ENCODE measurements at regions not wholly inside any gene's neighbourhood (a gene's known extent, or its start where the extent isn't known, plus 50 kb on each side); places are given as distances from the start of the nearest gene placed in this dataset.

DNA sequence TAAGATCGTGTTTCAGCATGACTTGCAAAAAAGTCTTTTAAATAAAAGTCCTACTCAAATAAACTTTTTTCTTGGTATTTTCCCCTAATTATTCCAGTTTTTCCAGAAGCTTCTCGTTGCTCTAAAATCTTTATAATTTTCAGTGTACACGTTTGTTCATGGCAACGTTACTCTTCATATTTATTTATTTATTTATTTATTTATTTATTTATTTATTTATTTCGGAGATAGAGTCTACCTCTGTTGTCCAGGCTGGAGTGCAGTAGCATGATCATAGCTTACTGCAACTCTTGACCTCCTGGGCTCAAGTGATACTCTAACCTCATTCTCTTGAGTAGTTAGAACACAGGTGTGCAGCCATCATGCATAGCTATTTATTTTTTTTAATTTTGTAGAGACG is 438.3 kb upstream of the MDGA2 start:
- TF ChIP-seq POLR2A (IDR thresholded peaks at IDR 0.05), result no peak
- TF ChIP-seq, protein P1, sequence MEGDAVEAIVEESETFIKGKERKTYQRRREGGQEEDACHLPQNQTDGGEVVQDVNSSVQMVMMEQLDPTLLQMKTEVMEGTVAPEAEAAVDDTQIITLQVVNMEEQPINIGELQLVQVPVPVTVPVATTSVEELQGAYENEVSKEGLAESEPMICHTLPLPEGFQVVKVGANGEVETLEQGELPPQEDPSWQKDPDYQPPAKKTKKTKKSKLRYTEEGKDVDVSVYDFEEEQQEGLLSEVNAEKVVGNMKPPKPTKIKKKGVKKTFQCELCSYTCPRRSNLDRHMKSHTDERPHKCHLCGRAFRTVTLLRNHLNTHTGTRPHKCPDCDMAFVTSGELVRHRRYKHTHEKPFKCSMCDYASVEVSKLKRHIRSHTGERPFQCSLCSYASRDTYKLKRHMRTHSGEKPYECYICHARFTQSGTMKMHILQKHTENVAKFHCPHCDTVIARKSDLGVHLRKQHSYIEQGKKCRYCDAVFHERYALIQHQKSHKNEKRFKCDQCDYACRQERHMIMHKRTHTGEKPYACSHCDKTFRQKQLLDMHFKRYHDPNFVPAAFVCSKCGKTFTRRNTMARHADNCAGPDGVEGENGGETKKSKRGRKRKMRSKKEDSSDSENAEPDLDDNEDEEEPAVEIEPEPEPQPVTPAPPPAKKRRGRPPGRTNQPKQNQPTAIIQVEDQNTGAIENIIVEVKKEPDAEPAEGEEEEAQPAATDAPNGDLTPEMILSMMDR (IDR thresholded peaks at IDR 0.05), result no peak

All from adrenal gland (tissue), 5 donors.